ENCODE measurements at regions not wholly inside any gene's neighbourhood (a gene's known extent, or its start where the extent isn't known, plus 50 kb on each side); places are given as distances from the start of the nearest gene placed in this dataset.

DNA sequence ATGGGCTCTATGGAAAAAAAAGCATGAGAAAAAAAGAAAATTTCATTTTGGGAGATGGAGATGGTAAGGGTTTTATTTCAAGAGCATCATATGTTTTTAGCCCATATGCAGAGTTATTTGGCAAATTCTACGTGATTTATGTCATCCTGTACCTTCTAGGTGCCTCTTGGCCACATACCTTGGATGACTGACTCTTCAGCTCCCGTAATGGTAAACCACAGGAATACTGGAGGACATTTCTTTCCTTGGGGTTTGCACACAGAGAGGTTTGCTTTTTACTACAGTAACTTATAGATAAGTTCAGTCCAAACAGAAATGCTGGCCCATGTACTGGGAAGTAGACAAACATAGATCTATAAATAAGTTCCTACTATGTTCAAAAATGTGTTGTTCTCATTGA, 132.2 kb downstream of the SH3BGRL2 start:
- no peak for DNase-seq

DNA sequence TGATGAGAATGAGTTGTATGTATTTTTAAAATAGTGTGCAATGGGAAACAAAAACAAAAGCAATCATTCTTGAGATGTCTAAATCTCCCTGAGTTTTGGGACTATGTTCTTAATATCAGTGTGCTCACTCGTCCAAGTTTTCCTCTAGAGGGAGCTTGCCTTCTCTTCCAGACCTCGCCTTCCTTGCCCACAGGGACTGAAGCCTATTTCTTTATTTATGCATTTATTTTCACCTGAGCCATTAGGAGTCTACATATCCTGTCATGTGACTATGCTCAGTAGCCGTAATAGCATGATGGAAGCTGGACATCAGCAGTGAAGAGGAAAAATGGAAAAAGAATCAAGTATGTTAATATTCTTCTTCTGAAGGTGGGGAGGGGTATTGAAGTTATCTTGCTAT, 131.2 kb downstream of the SH3BGRL2 start:
- no peak for DNase-seq

DNA sequence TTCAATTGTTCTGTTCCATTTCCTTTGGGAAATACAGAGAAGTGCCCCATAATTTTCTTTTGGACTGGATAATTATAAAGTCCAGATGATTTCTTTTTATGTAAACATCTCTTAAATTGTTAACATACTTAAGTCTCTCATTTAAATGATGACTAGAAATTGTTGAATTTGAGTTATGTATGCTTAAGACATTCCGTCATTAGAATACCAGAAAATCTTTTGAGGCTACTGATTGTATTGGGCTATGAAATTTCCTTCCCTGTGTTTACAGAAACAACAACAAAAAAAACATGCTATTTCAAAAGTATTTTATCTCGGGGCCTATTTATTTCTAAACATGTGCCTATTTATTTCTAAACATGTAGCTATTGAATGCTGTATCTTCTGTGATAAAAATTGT, 125.4 kb downstream of the SH3BGRL2 start:
- no peak for DNase-seq

DNA sequence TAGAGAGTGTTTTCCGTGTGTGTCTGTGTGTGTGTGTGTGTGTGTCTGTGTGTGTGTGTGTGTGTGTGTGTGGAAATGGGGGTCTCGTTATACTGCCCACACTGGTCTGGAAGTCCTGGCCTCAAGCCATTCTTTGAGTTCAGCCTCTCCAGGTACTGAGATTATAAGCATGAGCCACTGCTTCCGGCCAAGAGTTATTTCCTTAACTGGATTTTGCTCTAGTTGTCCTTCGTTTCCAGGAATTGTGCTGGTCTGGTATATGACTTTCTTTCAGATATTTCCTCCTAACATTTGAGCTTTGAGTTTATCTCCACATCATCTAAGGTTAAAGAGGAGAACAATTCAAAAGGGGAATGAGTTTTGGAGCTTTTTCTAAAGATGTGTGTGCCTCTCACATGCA, 124.8 kb downstream of the SH3BGRL2 start:
- no peak for DNase-seq

Measured in NCI-H510A treated with DMSO at 0.1 percent for 48 hours (cell line).